ENCODE measurements at regions not wholly inside any gene's neighbourhood (a gene's known extent, or its start where the extent isn't known, plus 50 kb on each side); places are given as distances from the start of the nearest gene placed in this dataset.

DNA sequence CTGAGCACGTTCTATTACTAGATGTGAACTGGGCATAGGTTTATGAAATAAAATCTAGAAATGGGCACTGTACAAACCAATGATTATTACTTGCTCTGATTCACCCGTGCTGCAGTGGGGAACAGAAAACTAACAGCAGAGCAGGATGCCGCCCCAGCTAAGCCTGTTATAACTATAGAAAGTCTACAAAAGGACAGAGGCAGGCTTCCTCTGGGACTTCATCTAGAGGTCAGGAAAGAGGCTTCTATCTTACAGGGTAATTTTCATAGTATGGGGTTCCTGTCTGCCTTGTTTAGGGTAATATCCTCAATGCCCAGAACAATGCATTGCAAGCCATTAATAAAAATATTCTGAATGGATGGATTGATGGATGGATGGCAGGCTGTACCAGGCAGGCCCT, 177.0 kb upstream of the TBL1XR1 start:
- TF ChIP-seq, protein P1, sequence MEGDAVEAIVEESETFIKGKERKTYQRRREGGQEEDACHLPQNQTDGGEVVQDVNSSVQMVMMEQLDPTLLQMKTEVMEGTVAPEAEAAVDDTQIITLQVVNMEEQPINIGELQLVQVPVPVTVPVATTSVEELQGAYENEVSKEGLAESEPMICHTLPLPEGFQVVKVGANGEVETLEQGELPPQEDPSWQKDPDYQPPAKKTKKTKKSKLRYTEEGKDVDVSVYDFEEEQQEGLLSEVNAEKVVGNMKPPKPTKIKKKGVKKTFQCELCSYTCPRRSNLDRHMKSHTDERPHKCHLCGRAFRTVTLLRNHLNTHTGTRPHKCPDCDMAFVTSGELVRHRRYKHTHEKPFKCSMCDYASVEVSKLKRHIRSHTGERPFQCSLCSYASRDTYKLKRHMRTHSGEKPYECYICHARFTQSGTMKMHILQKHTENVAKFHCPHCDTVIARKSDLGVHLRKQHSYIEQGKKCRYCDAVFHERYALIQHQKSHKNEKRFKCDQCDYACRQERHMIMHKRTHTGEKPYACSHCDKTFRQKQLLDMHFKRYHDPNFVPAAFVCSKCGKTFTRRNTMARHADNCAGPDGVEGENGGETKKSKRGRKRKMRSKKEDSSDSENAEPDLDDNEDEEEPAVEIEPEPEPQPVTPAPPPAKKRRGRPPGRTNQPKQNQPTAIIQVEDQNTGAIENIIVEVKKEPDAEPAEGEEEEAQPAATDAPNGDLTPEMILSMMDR (conservative IDR thresholded peaks at IDR 0.05; ENCODE audit: low read depth, low read length) = no peak
- DNase-seq (ENCODE audit: low read depth) = no peak
- H3K4me3 ChIP-seq (ENCODE audit: low read depth, low read length) = no peak overlapping the region

DNA sequence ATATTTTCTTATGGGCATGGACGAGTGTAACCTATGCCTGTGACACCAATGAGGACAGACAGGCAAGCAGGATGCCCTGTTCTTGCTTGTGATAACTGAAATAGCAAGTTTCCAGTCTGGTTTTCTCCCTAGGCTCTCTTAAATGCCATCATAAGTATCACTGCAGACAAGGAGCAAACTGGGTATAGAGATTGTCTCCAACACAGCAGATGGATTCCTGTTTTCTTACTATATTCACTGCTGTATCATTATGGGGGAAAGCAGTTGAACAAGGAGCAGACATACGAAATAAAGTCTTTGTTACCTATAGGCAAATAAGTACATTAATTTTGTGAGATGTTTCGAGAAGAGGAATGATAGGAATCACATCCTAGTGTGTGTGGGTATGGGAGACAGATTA, 178.0 kb upstream of the TBL1XR1 start:
- no peak overlapping the region for H3K4me3 ChIP-seq (ENCODE audit: low read depth, low read length)
- DNase-seq (ENCODE audit: low read depth) = no peak
- TF ChIP-seq, protein P1 (conservative IDR thresholded peaks at IDR 0.05; ENCODE audit: low read depth, low read length) = no peak

- TF ChIP-seq, protein P1 (conservative IDR thresholded peaks at IDR 0.05; ENCODE audit: low read depth, low read length) = no peak
- no peak for DNase-seq (ENCODE audit: low read depth)
- no peak overlapping the region for H3K4me3 ChIP-seq (ENCODE audit: low read depth, low read length)
Measured at GRCh38 chr3:177377166-177377565, 179.9 kb upstream of the TBL1XR1 start.

DNA sequence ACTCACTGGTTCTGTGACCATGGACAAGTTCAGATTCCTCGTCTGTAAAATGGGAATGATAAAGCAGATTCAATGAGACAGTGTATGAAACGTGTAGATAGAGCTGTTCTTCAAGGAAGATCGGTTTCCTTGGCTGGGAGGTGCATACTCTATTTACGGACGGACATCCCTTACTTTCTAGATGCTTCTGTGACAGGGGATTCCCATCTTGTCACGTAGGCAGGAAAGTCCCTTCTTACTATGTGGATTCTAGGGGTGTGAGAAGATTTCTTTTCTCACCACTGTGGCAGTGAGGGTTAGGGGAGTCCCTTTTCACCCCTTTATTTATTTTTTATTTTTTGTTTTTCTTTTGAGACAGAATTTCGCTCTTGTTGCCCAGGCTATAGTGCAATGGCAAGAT, 180.9 kb upstream of the TBL1XR1 start:
- no peak for DNase-seq (ENCODE audit: low read depth)
- TF ChIP-seq, protein P1 (conservative IDR thresholded peaks at IDR 0.05; ENCODE audit: low read depth, low read length) = no peak
- H3K4me3 ChIP-seq (ENCODE audit: low read depth, low read length) = no peak overlapping the region

GRCh38 chr3:177379045-177379444, 181.8 kb upstream of the TBL1XR1 start:
- TF ChIP-seq, protein P1 (conservative IDR thresholded peaks at IDR 0.05; ENCODE audit: low read depth, low read length) = no peak
- H3K4me3 ChIP-seq (ENCODE audit: low read depth, low read length) = no peak overlapping the region
- DNase-seq (ENCODE audit: low read depth) = no peak

GRCh38 chr3:177381070-177381469, 183.8 kb upstream of the TBL1XR1 start:
- TF ChIP-seq, protein P1 (conservative IDR thresholded peaks at IDR 0.05; ENCODE audit: low read depth, low read length) = no peak
- H3K4me3 ChIP-seq (ENCODE audit: low read depth, low read length) = no peak overlapping the region

DNA sequence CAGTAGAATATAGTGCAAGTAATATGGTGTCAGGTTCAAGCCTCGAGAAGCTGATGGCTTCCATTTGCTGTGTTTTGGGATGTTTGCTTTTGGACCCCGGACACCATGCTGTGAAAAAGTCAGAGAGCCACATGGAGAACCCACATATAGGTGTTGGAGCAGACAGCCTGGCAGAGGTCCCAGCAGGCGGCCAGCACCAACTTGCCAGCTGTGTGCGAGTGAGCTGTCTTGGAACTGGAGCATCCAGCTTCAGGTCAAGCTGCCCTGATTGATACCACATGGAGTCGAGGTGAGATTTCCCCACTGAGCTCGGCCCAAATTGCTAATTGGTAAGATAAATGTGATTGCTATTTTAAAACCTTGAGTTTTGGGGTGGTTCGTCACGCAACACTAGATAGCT, 185.7 kb upstream of the TBL1XR1 start:
- TF ChIP-seq, protein P1 (conservative IDR thresholded peaks at IDR 0.05; ENCODE audit: low read depth, low read length) = no peak

More at GRCh38 chr3:177381070-177381469, 183.8 kb upstream of the TBL1XR1 start:
- DNase-seq (ENCODE audit: low read depth) = no peak

More for the DNA sequence above, 185.7 kb upstream of the TBL1XR1 start:
- H3K4me3 ChIP-seq (ENCODE audit: low read depth, low read length) = no peak overlapping the region
- no peak for DNase-seq (ENCODE audit: low read depth)

Data from choroid plexus epithelial cell (primary cell).